Caco-2 (cell line): ENCODE measurements at regions not wholly inside any gene's neighbourhood (a gene's known extent, or its start where the extent isn't known, plus 50 kb on each side); places are given as distances from the start of the nearest gene placed in this dataset.

ENCODE experiments used
- BruUV-seq: library from RNA; stranded (reverse); fragments of 400-500 nt; replicated peaks from 2 replicates; lab custom pipeline; 2021; lab: Mats Ljungman, UMichigan
- CTCF ChIA-PET: fragments of 300-600 bp; sonication (Branson Sonifier 250); formaldehyde crosslinking; loops from one replicate; lab custom pipeline; 2022; ENCODE audit warnings: antibody characterized with exemption; lab: Charles Lee
- POLR2A ChIA-PET: fragments of 300-600 bp; sonication (Branson Sonifier 250); formaldehyde crosslinking; loops from one replicate; lab custom pipeline; 2022; ENCODE audit warnings: antibody characterized with exemption; lab: Charles Lee
- DNase-seq, 2 experiments: peaks; one replicate each; pipeline versions ENCODE4 v3.0.0 to v3.0.0-alpha.2; 2020 to 2022
- H3K27me3 ChIP-seq: replicated peaks from 2 replicates; pipeline ENCODE4 v1.6.0; 2011; ENCODE audit warnings: low read length; ENCODE audit not compliant: control insufficient read depth, insufficient read depth
- H3K36me3 ChIP-seq: 2 replicates; pipeline ENCODE4 v1.5.1; 2011; ENCODE audit warnings: low read length; ENCODE audit not compliant: control insufficient read depth, insufficient read depth
- H3K4me1 ChIP-seq: fragments of 250-450 bp; sonication (Bioruptor Pico); 2 replicates; pipeline ENCODE4 v1.5.1; 2020; ENCODE audit warnings: mild to moderate bottlenecking
- H3K4me3 ChIP-seq: 2 replicates; pipeline ENCODE4 v1.5.1; 2011; ENCODE audit warnings: low read depth, mild to moderate bottlenecking, control low read depth, low read length
- H3K9me3 ChIP-seq: fragments of 250-450 bp; sonication (Bioruptor Pico); 2 replicates; pipeline ENCODE4 v1.5.1; 2020; ENCODE audit warnings: mild to moderate bottlenecking, moderate library complexity
- H3K27ac Mint-ChIP-seq: one replicate; pipeline ENCODE4 v1.8.0; 2022; ENCODE audit warnings: mixed read lengths; ENCODE audit not compliant: unreplicated experiment
- H3K27me3 Mint-ChIP-seq: one replicate; pipeline ENCODE4 v1.8.0; 2022; ENCODE audit warnings: mixed read lengths; ENCODE audit not compliant: insufficient read depth, unreplicated experiment
- H3K36me3 Mint-ChIP-seq: one replicate; pipeline ENCODE4 v1.8.0; 2022; ENCODE audit warnings: mild to moderate bottlenecking, mixed read lengths; ENCODE audit not compliant: insufficient read depth, unreplicated experiment
- H3K4me1 Mint-ChIP-seq: one replicate; pipeline ENCODE4 v1.8.0; 2022; ENCODE audit warnings: low read depth, mixed read lengths; ENCODE audit not compliant: unreplicated experiment
- H3K4me3 Mint-ChIP-seq: one replicate; pipeline ENCODE4 v1.8.0; 2022; ENCODE audit warnings: mild to moderate bottlenecking, moderate library complexity, mixed read lengths; ENCODE audit not compliant: unreplicated experiment
- H3K9me3 Mint-ChIP-seq: one replicate; pipeline ENCODE4 v1.8.0; 2022; ENCODE audit warnings: mixed read lengths; ENCODE audit not compliant: unreplicated experiment
- CTCF ChIP-seq, 2 experiments: fragments of 200-600 bp in 1 of 2; IDR thresholded peaks; 1 replicate in 1 of 2; 2 replicates in 1 of 2; pipeline versions ENCODE4 v1.5.1 to v1.8.0; 2011 to 2022; ENCODE audit warnings: antibody characterized with exemption in 1 of 2, control low read depth in 1 of 2, inconsistent platforms in 1 of 2, low read depth in 1 of 2, low read length in 1 of 2, mild to moderate bottlenecking in 1 of 2, moderate library complexity in 1 of 2; ENCODE audit not compliant: insufficient read depth in 1 of 2, severe bottlenecking in 1 of 2, unreplicated experiment in 1 of 2
- intact Hi-C: fragments of 100-400 bp; cut with micrococcal nuclease; formaldehyde crosslinking; loops from one replicate; pipeline ENCODE4 v1.10.0; 2022; ENCODE audit not compliant: unreplicated experiment

- no peak for DNase-seq
- Mint-ChIP-seq H3K27ac (no peak overlapping the region), H3K9me3 (no peaks in the 10 kb centered on the region), H3K36me3 (no peaks in the 10 kb centered on the region), H3K27me3 (peaks cover 2% of the 10 kb centered on the region), H3K4me1 (no peaks in the 10 kb centered on the region), H3K4me3 (no peak overlapping the region)
- TF ChIP-seq CTCF (IDR thresholded peaks at IDR 0.05; ENCODE audit: insufficient read depth in 1 of 2, low read depth in 1 of 2, low read length in 1 of 2, severe bottlenecking in 1 of 2, unreplicated experiment in 1 of 2) = no peak
- Histone ChIP-seq H3K4me1 (no peaks in the 10 kb centered on the region), H3K36me3 (no peaks in the 10 kb centered on the region), H3K27me3 (no peaks in the 10 kb centered on the region), H3K9me3 (no peaks in the 10 kb centered on the region), H3K4me3 (no peak overlapping the region)
- ChIA-PET POLR2A (no interaction called here), CTCF (no interaction called here)
- BruUV-seq = no TSS peak
- intact Hi-C loops = no loop called here
Measured at GRCh38 chr6:97914912-97915311, 631.9 kb upstream of the MMS22L start.

GRCh38 chr6:97915537-97915936, 632.5 kb upstream of the MMS22L start:
- no peaks in the 10 kb centered on the region for H3K4me1 ChIP-seq
- intact Hi-C loops = no loop called here
- no peaks in the 10 kb centered on the region for H3K9me3 Mint-ChIP-seq
- BruUV-seq = no TSS peak
- POLR2A ChIA-PET = no interaction called here
- no peak overlapping the region for H3K4me3 Mint-ChIP-seq
- no peaks in the 10 kb centered on the region for H3K9me3 ChIP-seq
- no peaks in the 10 kb centered on the region for H3K36me3 Mint-ChIP-seq
- CTCF ChIA-PET = interaction anchor here (0.7 kb wide), 1 partner anchor 19 kb away, joined by 3 read pairs; no protein-coding TSS in a partner anchor
- no peaks in the 10 kb centered on the region for H3K27me3 ChIP-seq
- no peaks in the 10 kb centered on the region for H3K36me3 ChIP-seq
- DNase-seq = no peak
- H3K4me1 Mint-ChIP-seq = no peaks in the 10 kb centered on the region
- TF ChIP-seq CTCF (IDR thresholded peaks at IDR 0.05; ENCODE audit: insufficient read depth in 1 of 2, low read depth in 1 of 2, low read length in 1 of 2, severe bottlenecking in 1 of 2, unreplicated experiment in 1 of 2) = no peak
- H3K27ac Mint-ChIP-seq = no peak overlapping the region
- peaks cover 2% of the 10 kb centered on the region for H3K27me3 Mint-ChIP-seq
- no peak overlapping the region for H3K4me3 ChIP-seq

- ChIA-PET POLR2A (no interaction called here), CTCF (no interaction called here)
- Mint-ChIP-seq H3K36me3 (no peaks in the 10 kb centered on the region), H3K4me1 (no peaks in the 10 kb centered on the region), H3K27ac (no peak overlapping the region), H3K4me3 (no peak overlapping the region), H3K27me3 (peaks cover 2% of the 10 kb centered on the region), H3K9me3 (no peaks in the 10 kb centered on the region)
- intact Hi-C loops = no loop called here
- no peaks in the 10 kb centered on the region for H3K4me1 ChIP-seq
- no peaks in the 10 kb centered on the region for H3K9me3 ChIP-seq
- BruUV-seq = no TSS peak
- H3K36me3 ChIP-seq = no peaks in the 10 kb centered on the region
- no peaks in the 10 kb centered on the region for H3K27me3 ChIP-seq
- no peak overlapping the region for H3K4me3 ChIP-seq
- TF ChIP-seq CTCF (IDR thresholded peaks at IDR 0.05; ENCODE audit: insufficient read depth in 1 of 2, low read depth in 1 of 2, low read length in 1 of 2, severe bottlenecking in 1 of 2, unreplicated experiment in 1 of 2) = no peak
- no peak for DNase-seq
Measured at GRCh38 chr6:97917369-97917768, 634.4 kb upstream of the MMS22L start.
